ENCODE measurements at regions not wholly inside any gene's neighbourhood (a gene's known extent, or its start where the extent isn't known, plus 50 kb on each side); places are given as distances from the start of the nearest gene placed in this dataset.
A peak's percentile ranks its signal among the peaks of the same experiment; 100 is the strongest.

DNA sequence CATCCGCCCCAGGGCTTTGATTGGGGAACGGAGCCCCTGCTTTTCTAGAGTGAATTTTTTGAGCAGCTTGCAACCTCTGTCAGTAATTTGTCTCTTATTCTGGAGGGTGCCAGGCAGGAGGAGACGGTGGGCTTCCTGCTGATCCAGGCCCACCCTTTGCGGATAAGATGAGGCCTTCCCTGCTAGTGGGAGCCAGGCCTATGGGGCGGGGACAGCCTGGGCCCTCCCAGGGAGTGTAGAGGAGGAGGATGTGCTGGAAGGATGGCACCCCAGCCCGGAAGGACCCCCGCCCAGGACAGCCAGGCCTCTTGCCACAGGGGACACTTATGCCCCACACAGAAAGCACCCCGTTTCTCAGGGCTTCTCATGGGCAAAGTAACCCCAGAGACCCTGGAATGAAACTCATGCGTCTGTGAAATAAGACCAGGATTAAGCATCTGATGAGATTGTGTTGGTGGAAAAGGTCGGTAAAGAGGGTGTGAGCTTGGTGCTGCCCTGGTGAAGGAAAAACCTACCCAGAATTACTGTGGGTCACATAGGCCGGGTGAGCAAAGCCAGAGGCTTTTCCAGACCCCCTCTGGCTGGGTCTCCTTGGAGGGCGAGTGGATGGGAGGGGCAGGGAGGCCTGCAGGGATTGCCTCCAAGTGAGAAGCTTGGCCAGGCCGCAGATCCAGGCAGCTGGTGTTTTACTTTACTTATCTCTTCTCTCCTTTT, 118.7 kb downstream of the SIK1 start:
- DNase-seq, result no peak
- no peaks in the 10 kb centered on the region for H3K9me3 Mint-ChIP-seq (ENCODE audit: low read depth, unreplicated experiment)
- H3K27me3 Mint-ChIP-seq (ENCODE audit: unreplicated experiment), result no peaks in the 10 kb centered on the region
- H3K36me3 Mint-ChIP-seq (ENCODE audit: insufficient read depth, unreplicated experiment), result no peaks in the 10 kb centered on the region
- BruUV-seq (replicated peaks), result no TSS peak
- intact Hi-C loops (cut with micrococcal nuclease; ENCODE audit: unreplicated experiment), result no loop called here
- H3K4me3 Mint-ChIP-seq (ENCODE audit: low read depth, unreplicated experiment), result no peak overlapping the region
- no peak overlapping the region for H3K27ac Mint-ChIP-seq (ENCODE audit: unreplicated experiment)
- no peak for TF ChIP-seq CTCF (IDR thresholded peaks at IDR 0.05; ENCODE audit: unreplicated experiment)
- peaks cover 23% of the 10 kb centered on the region for H3K4me1 Mint-ChIP-seq (ENCODE audit: low read depth, unreplicated experiment)
- CTCF ChIA-PET, result no interaction called here

- CTCF ChIA-PET, result interaction anchor here (0.9 kb wide), 1 partner anchor 33 kb away, joined by 3 read pairs; no protein-coding TSS in a partner anchor
- no TSS peak for BruUV-seq (replicated peaks)
- peaks cover 20% of the 10 kb centered on the region for H3K4me1 Mint-ChIP-seq (ENCODE audit: low read depth, unreplicated experiment)
- no peaks in the 10 kb centered on the region for H3K9me3 Mint-ChIP-seq (ENCODE audit: low read depth, unreplicated experiment)
- TF ChIP-seq CTCF (IDR thresholded peaks at IDR 0.05; ENCODE audit: unreplicated experiment), result no peak
- no peak for DNase-seq
- no peaks in the 10 kb centered on the region for H3K36me3 Mint-ChIP-seq (ENCODE audit: insufficient read depth, unreplicated experiment)
- intact Hi-C loops (cut with micrococcal nuclease; ENCODE audit: unreplicated experiment), result no loop called here
- no peak overlapping the region for H3K4me3 Mint-ChIP-seq (ENCODE audit: low read depth, unreplicated experiment)
- no peak overlapping the region for H3K27ac Mint-ChIP-seq (ENCODE audit: unreplicated experiment)
- H3K27me3 Mint-ChIP-seq (ENCODE audit: unreplicated experiment), result no peaks in the 10 kb centered on the region
These were observed 119.3 kb downstream of the SIK1 start for GRCh38 chr21:43307677-43308070.

- Mint-ChIP-seq H3K4me3 (ENCODE audit: low read depth, unreplicated experiment) (no peak overlapping the region), H3K27me3 (ENCODE audit: unreplicated experiment) (no peaks in the 10 kb centered on the region), H3K36me3 (ENCODE audit: insufficient read depth, unreplicated experiment) (no peaks in the 10 kb centered on the region), H3K4me1 (ENCODE audit: low read depth, unreplicated experiment) (peaks cover 14% of the 10 kb centered on the region), H3K27ac (ENCODE audit: unreplicated experiment) (no peak overlapping the region), H3K9me3 (ENCODE audit: low read depth, unreplicated experiment) (no peaks in the 10 kb centered on the region)
- CTCF ChIA-PET, result interaction anchor here (0.9 kb wide), 1 partner anchor 34 kb away, joined by 3 read pairs; no protein-coding TSS in a partner anchor
- no peak for TF ChIP-seq CTCF (IDR thresholded peaks at IDR 0.05; ENCODE audit: unreplicated experiment)
- intact Hi-C loops (cut with micrococcal nuclease; ENCODE audit: unreplicated experiment), result no loop called here
- DNase-seq, result peak; percentile 40
- BruUV-seq (replicated peaks), result no TSS peak
These were observed 119.8 kb downstream of the SIK1 start for GRCh38 chr21:43306911-43307676.

- Mint-ChIP-seq H3K27ac (ENCODE audit: unreplicated experiment) (no peak overlapping the region), H3K4me3 (ENCODE audit: low read depth, unreplicated experiment) (no peak overlapping the region), H3K9me3 (ENCODE audit: low read depth, unreplicated experiment) (no peaks in the 10 kb centered on the region), H3K4me1 (ENCODE audit: low read depth, unreplicated experiment) (peaks cover 7% of the 10 kb centered on the region), H3K36me3 (ENCODE audit: insufficient read depth, unreplicated experiment) (no peaks in the 10 kb centered on the region), H3K27me3 (ENCODE audit: unreplicated experiment) (no peaks in the 10 kb centered on the region)
- BruUV-seq (replicated peaks), result no TSS peak
- CTCF ChIA-PET, result no interaction called here
- TF ChIP-seq CTCF (IDR thresholded peaks at IDR 0.05; ENCODE audit: unreplicated experiment), result no peak
- DNase-seq, result no peak
- intact Hi-C loops (cut with micrococcal nuclease; ENCODE audit: unreplicated experiment), result no loop called here
These were observed 120.5 kb downstream of the SIK1 start for GRCh38 chr21:43306391-43306790.

Measured in Calu3 (cell line).